ENCODE measurements at regions not wholly inside any gene's neighbourhood (a gene's known extent, or its start where the extent isn't known, plus 50 kb on each side); places are given as distances from the start of the nearest gene placed in this dataset.

DNA sequence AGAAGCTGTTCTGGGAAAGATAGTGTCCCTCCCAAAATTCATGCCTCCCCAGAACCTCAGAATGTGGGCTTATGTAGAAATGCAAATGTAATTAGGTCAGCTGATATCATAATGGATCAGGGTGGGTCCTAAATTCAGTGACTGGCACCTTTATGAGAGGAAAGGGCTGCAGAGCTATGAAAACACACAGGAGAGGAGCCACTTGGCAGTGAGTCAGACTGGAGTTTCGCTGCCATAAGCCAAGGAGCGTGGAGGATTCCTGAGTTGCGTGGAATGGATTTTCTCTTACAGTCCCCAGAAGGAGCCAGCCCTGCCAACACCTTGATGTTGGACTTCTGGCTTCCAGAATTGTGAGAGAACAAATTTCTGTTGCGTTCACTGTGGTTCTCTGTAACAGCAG, 249.8 kb upstream of the PMEPA1 start:
- Histone ChIP-seq H3K79me2 (ENCODE audit: control insufficient read depth in 1 of 2, insufficient read depth in 2 of 2, low read length in 2 of 2) (no peaks in the 10 kb centered on the region), H4K91ac (replicated peaks; ENCODE audit: insufficient read length, low read length) (no peak overlapping the region), H3K18ac (ENCODE audit: extremely low read depth, low read length) (no peak overlapping the region), H4K5ac (ENCODE audit: insufficient read length, low read depth, low read length) (no peak overlapping the region), H3K79me1 (ENCODE audit: low read depth, low read length) (no peaks in the 10 kb centered on the region), H3K23ac (ENCODE audit: insufficient read length) (no peak overlapping the region), H3K36me3 (ENCODE audit: control insufficient read depth in 2 of 4, insufficient read depth in 4 of 4, low read length in 3 of 4) (peaks cover 0 to 2% (median 0%) of the 10 kb centered on the region in 4 experiments; a peak in 1 of 8 replicates), H3K4me3 (ENCODE audit: extremely low read depth in 1 of 4, insufficient read depth in 2 of 4, low read depth in 3 of 4, low read length in 4 of 4) (no peak overlapping the region), H2BK5ac (ENCODE audit: low read depth, low read length) (no peak overlapping the region), H3K27me3 (replicated peaks in 1 of 4; ENCODE audit: control insufficient read depth in 3 of 4, extremely low read depth in 1 of 4, insufficient read depth in 3 of 4, low read length in 3 of 4) (peaks cover 0 to 2% (median 0%) of the 10 kb centered on the region in 4 experiments; a peak in 1 of 7 replicates), H2BK120ac (replicated peaks; ENCODE audit: low read depth, low read length) (no peak overlapping the region), H3K9me3 (ENCODE audit: insufficient read depth in 2 of 2, low read depth in 1 of 2, low read length in 1 of 2) (peaks cover 0 to 3% of the 10 kb centered on the region in 2 experiments; a peak in 1 of 4 replicates), H2BK12ac (ENCODE audit: low read depth, low read length) (no peak overlapping the region), H3K14ac (ENCODE audit: insufficient read length) (no peak overlapping the region), H3K4me2 (ENCODE audit: insufficient read depth in 1 of 2, low read depth in 2 of 2, low read length in 2 of 2) (no peak overlapping the region), H2BK20ac (ENCODE audit: low read length) (no peak overlapping the region), H3K9ac (replicated peaks in 1 of 4; ENCODE audit: extremely low read depth in 1 of 4, low read depth in 3 of 4, low read length in 3 of 4) (no peak overlapping the region), H3K4me1 (replicated peaks in 1 of 4; ENCODE audit: control insufficient read depth in 3 of 4, insufficient read depth in 4 of 4, low read length in 3 of 4) (no peaks in the 10 kb centered on the region), H3K4ac (replicated peaks; ENCODE audit: insufficient read length, low read depth, low read length) (no peak overlapping the region), H4K20me1 (replicated peaks in 1 of 2; ENCODE audit: control insufficient read depth in 1 of 2, insufficient read depth in 2 of 2, low read length in 2 of 2) (no peaks in the 10 kb centered on the region), H2BK15ac (ENCODE audit: low read length) (no peak overlapping the region), H3K27ac (ENCODE audit: low read depth, low read length) (no peak overlapping the region), H2AK5ac (ENCODE audit: low read depth, low read length) (no peak overlapping the region), H2AFZ (ENCODE audit: low read length) (0 out of 2 replicates have a peak overlapping the region, but pooled peaks have one; percentile 51), H3K23me2 (ENCODE audit: low read depth, low read length) (no peaks in the 10 kb centered on the region), H4K8ac (ENCODE audit: extremely low read depth, insufficient read depth, low read length) (no peak overlapping the region), H3K56ac (replicated peaks; ENCODE audit: insufficient read length, low read depth, low read length) (no peak overlapping the region)
- 97% methylated on average over 4 of the region's 4 CpGs; no CpG with 5 or more reads in 1 of the 2 experiments for WGBS, 2 experiments (ENCODE audit: extremely low coverage in 1 of 2, insufficient coverage in 1 of 2, insufficient read length in 1 of 2, insufficient replicate concordance in 2 of 2, low coverage in 1 of 2, low lambda C conversion rate in 2 of 2, missing lambda C conversion rate in 1 of 2)
- CTCF ChIA-PET (ENCODE audit: partially characterized antibody) = interaction anchor here (0.6 kb wide), 1 partner anchor 216 kb away, joined by 3 read pairs; no protein-coding TSS in a partner anchor
- TF ChIP-seq, protein P1, sequence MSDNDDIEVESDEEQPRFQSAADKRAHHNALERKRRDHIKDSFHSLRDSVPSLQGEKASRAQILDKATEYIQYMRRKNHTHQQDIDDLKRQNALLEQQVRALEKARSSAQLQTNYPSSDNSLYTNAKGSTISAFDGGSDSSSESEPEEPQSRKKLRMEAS (IDR thresholded peaks at IDR 0.05) = no peak
- TF ChIP-seq YY1 (IDR thresholded peaks at IDR 0.05; ENCODE audit: low read depth, low read length) (no peak), SIN3A (conservative IDR thresholded peaks at IDR 0.05 in 1 of 2, IDR thresholded peaks at IDR 0.05 in 1 of 2; ENCODE audit: low read depth in 1 of 2, low read length in 2 of 2) (no peak), TCF12 (IDR thresholded peaks at IDR 0.05; ENCODE audit: low read depth, low read length) (no peak), CTBP2 (IDR thresholded peaks at IDR 0.05; ENCODE audit: borderline replicate concordance, insufficient read depth, insufficient read length, low read length) (no peak), POLR2AphosphoS5 (IDR thresholded peaks at IDR 0.05; ENCODE audit: low read depth, low read length) (no peak)
- FAIRE-seq (no peak), DNase-seq (ENCODE audit: low read depth in 1 of 2, low spot score in 2 of 2) (no peak)
- POLR2A ChIA-PET (ENCODE audit: partially characterized antibody) = no interaction called here

All from H1 (cell line).